SK-N-SH treated with all-trans-retinoic acid at 6 μM for 48 hours (cell line): ENCODE measurements at regions not wholly inside any gene's neighbourhood (a gene's known extent, or its start where the extent isn't known, plus 50 kb on each side); places are given as distances from the start of the nearest gene placed in this dataset.
"Not testable (repeated sequence)": the region's sequence is repeated elsewhere in the genome, so short reads cannot be mapped to it uniquely, and the experiment has no call there.

Experiments used
- ATAC-seq: fragments of 200-7000 bp; cut with Tn5 transposase; 3 replicates; pipeline ENCODE4 v1.9.1; 2020; ENCODE audit warnings: mild to moderate bottlenecking, moderate library complexity
- ARNTL ChIP-seq: fragments of 450-650 bp; formaldehyde crosslinking; IDR thresholded peaks from 2 replicates; pipeline ENCODE4 v1.5.0; 2020; ENCODE audit warnings: low read depth, mild to moderate bottlenecking, moderate library complexity, borderline replicate concordance
- BACH2 ChIP-seq: fragments of 250-450 bp; sonication (Bioruptor Pico); IDR thresholded peaks from 2 replicates; pipeline ENCODE4 v1.9.0; 2021; ENCODE audit warnings: mild to moderate bottlenecking, borderline replicate concordance
- CREB5 ChIP-seq: fragments of 250-450 bp; sonication (Bioruptor Pico); IDR thresholded peaks from 2 replicates; pipeline ENCODE4 v1.5.1; 2020; ENCODE audit warnings: low read depth, mild to moderate bottlenecking, moderate library complexity
- CSDC2 ChIP-seq: fragments of 250-450 bp; sonication (Bioruptor Pico); IDR thresholded peaks from 2 replicates; pipeline ENCODE4 v1.5.0; 2020; ENCODE audit warnings: mild to moderate bottlenecking, moderate library complexity
- CSRNP3 ChIP-seq: fragments of 250-450 bp; sonication (Bioruptor Pico); IDR thresholded peaks from 2 replicates; pipeline ENCODE4 v1.5.1; 2021; ENCODE audit warnings: mild to moderate bottlenecking, moderate library complexity
- ESRRG ChIP-seq: fragments of 250-450 bp; sonication (Bioruptor Pico); IDR thresholded peaks from 2 replicates; pipeline ENCODE4 v1.6.1; 2021; ENCODE audit warnings: mild to moderate bottlenecking
- GLIS3 ChIP-seq: fragments of 250-450 bp; sonication (Bioruptor Pico); IDR thresholded peaks from 2 replicates; pipeline ENCODE4 v1.5.0; 2020; ENCODE audit warnings: mild to moderate bottlenecking, moderate library complexity
- ISL1 ChIP-seq: fragments of 250-450 bp; sonication (Bioruptor Pico); IDR thresholded peaks from 2 replicates; pipeline ENCODE4 v2.1.2; 2022; ENCODE audit warnings: mild to moderate bottlenecking, moderate library complexity
- OSR1 ChIP-seq: fragments of 250-450 bp; sonication (Bioruptor Pico); IDR thresholded peaks from 2 replicates; pipeline ENCODE4 v1.8.0; 2022; ENCODE audit warnings: moderate library complexity, mild to moderate bottlenecking, inconsistent platforms
- PATZ1 ChIP-seq: fragments of 250-450 bp; sonication (Bioruptor Pico); IDR thresholded peaks from 2 replicates; pipeline ENCODE4 v1.8.0; 2020; ENCODE audit warnings: mild to moderate bottlenecking, moderate library complexity, borderline replicate concordance
- PPARA ChIP-seq: fragments of 250-450 bp; sonication (Bioruptor Pico); IDR thresholded peaks from 2 replicates; pipeline ENCODE4 v1.5.0; 2020; ENCODE audit warnings: mild to moderate bottlenecking, borderline replicate concordance
- RARB ChIP-seq: fragments of 250-450 bp; sonication (Bioruptor Pico); IDR thresholded peaks from 2 replicates; pipeline ENCODE4 v1.8.0; 2021; ENCODE audit warnings: mild to moderate bottlenecking, moderate library complexity
- TCF4 ChIP-seq: fragments of 250-450 bp; sonication (Bioruptor Pico); IDR thresholded peaks from 2 replicates; pipeline ENCODE4 v1.8.0; 2021; ENCODE audit warnings: mild to moderate bottlenecking, moderate library complexity, borderline replicate concordance
- TOX ChIP-seq: fragments of 250-450 bp; sonication (Bioruptor Pico); IDR thresholded peaks from 2 replicates; pipeline ENCODE4 v1.8.0; 2021; ENCODE audit warnings: mild to moderate bottlenecking, moderate library complexity, borderline replicate concordance
- TSHZ2 ChIP-seq: fragments of 250-450 bp; sonication (Bioruptor Pico); IDR thresholded peaks from 2 replicates; pipeline ENCODE4 v1.5.0; 2020; ENCODE audit warnings: mild to moderate bottlenecking, moderate library complexity
- ZC3H10 ChIP-seq: fragments of 250-450 bp; sonication (Bioruptor Pico); IDR thresholded peaks from 2 replicates; pipeline ENCODE4 v1.5.1; 2021; ENCODE audit warnings: mild to moderate bottlenecking, moderate library complexity
- ZFP3 ChIP-seq: fragments of 250-450 bp; sonication (Bioruptor Pico); IDR thresholded peaks from 2 replicates; pipeline ENCODE4 v1.5.0; 2020; ENCODE audit warnings: mild to moderate bottlenecking, moderate library complexity
- ZFP30 ChIP-seq: fragments of 450-650 bp; formaldehyde crosslinking; IDR thresholded peaks from 2 replicates; pipeline ENCODE4 v1.5.0; 2022; ENCODE audit warnings: mild to moderate bottlenecking, moderate library complexity
- ZNF565 ChIP-seq: fragments of 450-650 bp; formaldehyde crosslinking; conservative IDR thresholded peaks from 2 replicates; pipeline ENCODE4 v1.5.0; 2020; ENCODE audit warnings: low read depth, mild to moderate bottlenecking, moderate library complexity
- ZNF70 ChIP-seq: fragments of 450-650 bp; formaldehyde crosslinking; IDR thresholded peaks from 2 replicates; pipeline ENCODE4 v1.5.0; 2020; ENCODE audit warnings: mild to moderate bottlenecking, moderate library complexity
- ZNF8 ChIP-seq: fragments of 450-650 bp; formaldehyde crosslinking; IDR thresholded peaks from 2 replicates; pipeline ENCODE4 v1.5.0; 2020; ENCODE audit warnings: mild to moderate bottlenecking, moderate library complexity

GRCh38 chr5:109998726-109999125, 309.0 kb downstream of the MAN2A1 start:
- TF ChIP-seq OSR1 (no peak), TCF4 (peak; percentile 24; the same call in 1 of the 2 replicates)
- TF ChIP-seq, all 23 proteins: peak for 1
- ATAC-seq: peak; percentile 40; the same call in 1 of the 3 replicates

GRCh38 chr5:110001648-110002047, 311.9 kb downstream of the MAN2A1 start:
- no peak for ATAC-seq
- TF ChIP-seq ZFP3 (no peak), CREB5 (CRISPR knock-in tag) (no peak), ZNF8 (no peak), CSRNP3 (no peak), TOX (CRISPR knock-in tag) (no peak), CSDC2 (CRISPR knock-in tag) (no peak), ZNF565 (CRISPR knock-in tag) (no peak), RARB (no peak), TSHZ2 (no peak), TCF4 (no peak)

GRCh38 chr5:110002652-110003051, 312.9 kb downstream of the MAN2A1 start:
- ATAC-seq: no peak

GRCh38 chr5:110005907-110006562, 316.3 kb downstream of the MAN2A1 start:
- ATAC-seq: not testable (repeated sequence)

More at GRCh38 chr5:110002652-110003051, 312.9 kb downstream of the MAN2A1 start:
- TF ChIP-seq ZNF70 (CRISPR knock-in tag) (no peak), ARNTL (CRISPR knock-in tag) (no peak), OSR1 (no peak), PATZ1 (no peak), TSHZ2 (no peak), ISL1 (CRISPR knock-in tag) (no peak), PPARA (no peak)

GRCh38 chr5:110007101-110007500, 317.4 kb downstream of the MAN2A1 start:
- no peak for ATAC-seq
- TF ChIP-seq ZC3H10 (CRISPR knock-in tag) (no peak), ZNF565 (CRISPR knock-in tag) (no peak), ZFP3 (no peak), CSRNP3 (no peak), GLIS3 (CRISPR knock-in tag) (no peak), ESRRG (CRISPR knock-in tag) (no peak), PPARA (no peak), BACH2 (no peak), ZFP30 (CRISPR knock-in tag) (no peak), TOX (CRISPR knock-in tag) (no peak)
